IPS-18c (cell line): ENCODE measurements at regions not wholly inside any gene's neighbourhood (a gene's known extent, or its start where the extent isn't known, plus 50 kb on each side); places are given as distances from the start of the nearest gene placed in this dataset.

Experiments
- H3K4me3 ChIP-seq: 2 replicates; pipeline ENCODE4 v1.7.0; 2013; ENCODE audit warnings: low read depth, mild to moderate bottlenecking, low read length, moderate library complexity; ENCODE audit not compliant: insufficient read depth
- H3K9me3 ChIP-seq: one replicate; pipeline ENCODE4 v1.6.1; 2013; ENCODE audit warnings: mild to moderate bottlenecking, low read length, moderate library complexity; ENCODE audit not compliant: control insufficient read depth, insufficient read depth

GRCh38 chr2:76415821-76416220, 705.1 kb upstream of the GCFC2 start:
- H3K4me3 ChIP-seq = no peak overlapping the region
- H3K9me3 ChIP-seq = no peaks in the 10 kb centered on the region

DNA sequence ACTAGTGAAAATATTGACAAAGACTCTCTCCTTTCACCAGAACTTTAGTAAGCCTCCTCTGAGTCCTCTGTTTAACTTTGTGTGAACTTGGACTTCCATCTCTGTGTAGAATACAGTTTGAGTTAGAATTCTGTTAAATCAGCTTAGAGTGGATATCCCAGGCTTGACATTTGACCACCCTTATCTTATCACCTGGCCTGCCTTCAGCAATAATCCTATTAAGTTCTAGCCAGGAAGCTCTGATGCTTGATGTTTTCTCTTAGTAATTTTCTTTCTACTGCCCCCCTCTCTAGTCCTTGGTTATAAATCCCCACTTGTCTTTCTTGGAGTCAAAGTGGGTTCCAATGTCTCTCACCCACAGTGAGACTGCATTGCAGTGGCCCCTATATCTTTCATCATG, 702.7 kb upstream of the GCFC2 start:
- Histone ChIP-seq H3K4me3 (no peak overlapping the region), H3K9me3 (no peaks in the 10 kb centered on the region)

GRCh38 chr2:76406134-76406855, 695.6 kb upstream of the GCFC2 start:
- Histone ChIP-seq H3K9me3 (no peaks in the 10 kb centered on the region), H3K4me3 (no peak overlapping the region)

DNA sequence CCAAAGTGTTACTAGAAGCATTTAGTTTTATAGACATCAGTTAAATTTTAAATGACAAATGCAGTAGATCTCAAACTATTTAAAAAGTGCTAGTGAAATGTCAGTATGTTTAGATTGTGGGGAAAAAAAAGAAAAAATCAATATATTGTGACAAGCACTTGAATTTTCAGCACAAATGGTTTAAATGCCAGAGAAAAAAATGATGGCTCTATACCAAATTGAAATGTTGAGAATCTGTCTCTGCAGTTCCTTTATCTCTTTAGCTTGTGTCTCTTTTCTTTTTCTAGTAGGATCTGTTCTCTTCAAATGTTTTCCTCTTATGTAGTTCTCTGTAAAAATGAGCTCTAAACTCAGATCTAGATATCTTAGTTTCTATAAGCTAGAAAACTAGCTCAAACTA, 682.6 kb upstream of the GCFC2 start:
- no peaks in the 10 kb centered on the region for H3K9me3 ChIP-seq
- no peak overlapping the region for H3K4me3 ChIP-seq

GRCh38 chr2:76391678-76392077, 681.0 kb upstream of the GCFC2 start:
- H3K9me3 ChIP-seq = no peaks in the 10 kb centered on the region
- no peak overlapping the region for H3K4me3 ChIP-seq

DNA sequence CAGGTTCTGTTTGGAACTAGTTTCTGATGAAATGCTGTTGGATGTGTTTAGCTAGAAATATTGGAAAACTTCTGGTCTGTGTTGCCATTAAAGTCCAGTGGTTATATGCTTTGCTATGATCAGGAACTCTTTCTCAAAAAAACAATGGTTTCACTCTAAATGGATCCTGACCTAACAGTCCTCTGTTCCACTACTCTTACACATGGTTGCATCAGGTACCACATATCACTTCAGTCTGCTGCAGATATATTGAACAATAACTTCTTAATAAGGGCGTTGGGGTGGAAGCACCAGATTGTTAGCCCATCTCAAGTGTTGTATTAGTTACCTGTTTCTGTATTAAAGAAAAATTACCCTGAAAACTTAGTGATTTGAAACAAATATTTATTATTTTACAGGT, 676.6 kb upstream of the GCFC2 start:
- H3K4me3 ChIP-seq = no peak overlapping the region

DNA sequence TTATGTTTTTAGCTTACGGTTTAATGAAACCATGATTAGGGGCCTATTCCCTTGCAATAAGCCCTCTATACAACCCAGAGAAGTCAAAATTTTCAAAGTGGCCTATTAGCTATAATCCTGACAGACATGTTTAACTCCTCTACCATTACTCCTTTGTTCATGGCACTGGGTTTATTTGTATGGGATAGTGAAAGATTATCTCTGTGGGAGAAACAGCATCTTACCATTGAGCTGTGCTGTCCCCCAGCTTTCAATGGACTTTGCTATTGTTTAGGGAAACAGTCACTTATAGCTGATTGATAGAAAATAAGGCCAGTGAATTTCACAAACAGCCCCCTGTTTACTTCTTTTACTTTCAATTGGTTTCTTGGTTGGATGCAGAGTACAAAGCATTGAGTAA, 675.2 kb upstream of the GCFC2 start:
- H3K4me3 ChIP-seq = no peak overlapping the region

More for the DNA sequence above, 676.6 kb upstream of the GCFC2 start:
- no peaks in the 10 kb centered on the region for H3K9me3 ChIP-seq

GRCh38 chr2:76381624-76382023, 670.9 kb upstream of the GCFC2 start:
- Histone ChIP-seq H3K4me3 (no peak overlapping the region), H3K9me3 (no peaks in the 10 kb centered on the region)

More for the DNA sequence above, 675.2 kb upstream of the GCFC2 start:
- no peaks in the 10 kb centered on the region for H3K9me3 ChIP-seq

DNA sequence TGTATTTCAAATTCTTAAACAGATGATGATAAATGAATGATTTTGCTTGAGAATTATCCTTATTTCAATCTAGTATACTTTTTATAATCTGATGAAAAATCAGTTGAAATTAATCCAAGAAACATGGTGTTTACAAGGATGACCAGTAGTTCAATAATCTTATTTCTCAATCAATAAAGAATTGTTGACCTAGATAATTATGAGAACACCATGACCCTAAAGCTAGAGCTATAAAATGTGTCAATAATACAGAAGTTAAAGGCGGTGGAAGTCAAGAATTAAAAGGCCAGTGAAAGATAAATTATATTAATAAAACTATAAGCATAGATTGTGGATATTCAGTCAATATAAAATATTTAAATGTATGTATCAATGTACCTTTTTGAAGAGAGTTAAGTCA, 667.4 kb upstream of the GCFC2 start:
- no peak overlapping the region for H3K4me3 ChIP-seq
- no peaks in the 10 kb centered on the region for H3K9me3 ChIP-seq

- Histone ChIP-seq H3K9me3 (no peaks in the 10 kb centered on the region), H3K4me3 (no peak overlapping the region)
Observed at GRCh38 chr2:76341439-76341838, 630.7 kb upstream of the GCFC2 start.

- Histone ChIP-seq H3K4me3 (no peak overlapping the region), H3K9me3 (no peaks in the 10 kb centered on the region)
Observed at GRCh38 chr2:76332871-76333270, 622.2 kb upstream of the GCFC2 start.

DNA sequence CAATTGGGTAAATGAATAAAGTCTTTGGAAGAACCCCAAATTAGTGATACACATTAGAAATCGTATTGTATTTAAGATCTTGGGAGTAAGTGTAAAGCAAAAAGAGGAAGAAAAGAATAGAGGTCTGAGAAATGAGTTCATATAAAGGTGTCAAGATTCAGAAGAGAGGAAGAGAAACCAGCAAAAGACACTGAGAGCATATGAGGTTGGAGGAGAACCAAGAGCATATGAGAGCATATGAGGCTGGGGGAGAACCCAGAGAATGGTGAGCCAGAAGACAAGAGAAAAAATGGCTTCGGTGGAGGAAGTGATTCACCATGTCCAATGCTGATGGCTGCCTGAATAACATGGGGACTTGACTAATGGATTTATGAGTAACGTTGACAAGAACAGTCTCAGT, 620.1 kb upstream of the GCFC2 start:
- Histone ChIP-seq H3K9me3 (no peaks in the 10 kb centered on the region), H3K4me3 (no peak overlapping the region)

- Histone ChIP-seq H3K9me3 (no peaks in the 10 kb centered on the region), H3K4me3 (no peak overlapping the region)
Observed at GRCh38 chr2:76326636-76327035, 615.9 kb upstream of the GCFC2 start.

GRCh38 chr2:76323381-76323780, 612.7 kb upstream of the GCFC2 start:
- Histone ChIP-seq H3K9me3 (no peaks in the 10 kb centered on the region), H3K4me3 (no peak overlapping the region)

DNA sequence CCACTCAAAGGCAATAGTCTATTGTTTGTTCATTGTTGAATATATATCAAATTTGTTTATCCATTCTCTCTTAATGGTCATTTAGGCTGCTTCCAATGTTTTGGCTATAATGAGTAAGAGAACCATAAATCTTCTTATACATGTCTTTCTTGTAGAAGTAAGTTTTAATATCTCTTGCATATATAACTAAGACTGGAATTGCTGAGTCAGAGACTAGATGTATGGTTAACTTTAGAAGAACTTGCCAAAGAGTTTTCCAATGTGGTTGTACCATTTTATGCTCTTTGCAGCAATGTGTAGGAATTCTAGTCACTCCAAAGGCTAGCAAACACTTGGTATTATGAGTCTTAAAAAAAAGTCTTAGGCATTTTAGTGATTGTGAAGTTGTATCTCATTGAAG, 610.0 kb upstream of the GCFC2 start:
- Histone ChIP-seq H3K9me3 (no peaks in the 10 kb centered on the region), H3K4me3 (no peak overlapping the region)

- Histone ChIP-seq H3K9me3 (no peaks in the 10 kb centered on the region), H3K4me3 (no peak overlapping the region)
Observed at GRCh38 chr2:76318848-76319360, 608.2 kb upstream of the GCFC2 start.

- no peaks in the 10 kb centered on the region for H3K9me3 ChIP-seq
Observed at GRCh38 chr2:76316691-76317090, 606.0 kb upstream of the GCFC2 start.

DNA sequence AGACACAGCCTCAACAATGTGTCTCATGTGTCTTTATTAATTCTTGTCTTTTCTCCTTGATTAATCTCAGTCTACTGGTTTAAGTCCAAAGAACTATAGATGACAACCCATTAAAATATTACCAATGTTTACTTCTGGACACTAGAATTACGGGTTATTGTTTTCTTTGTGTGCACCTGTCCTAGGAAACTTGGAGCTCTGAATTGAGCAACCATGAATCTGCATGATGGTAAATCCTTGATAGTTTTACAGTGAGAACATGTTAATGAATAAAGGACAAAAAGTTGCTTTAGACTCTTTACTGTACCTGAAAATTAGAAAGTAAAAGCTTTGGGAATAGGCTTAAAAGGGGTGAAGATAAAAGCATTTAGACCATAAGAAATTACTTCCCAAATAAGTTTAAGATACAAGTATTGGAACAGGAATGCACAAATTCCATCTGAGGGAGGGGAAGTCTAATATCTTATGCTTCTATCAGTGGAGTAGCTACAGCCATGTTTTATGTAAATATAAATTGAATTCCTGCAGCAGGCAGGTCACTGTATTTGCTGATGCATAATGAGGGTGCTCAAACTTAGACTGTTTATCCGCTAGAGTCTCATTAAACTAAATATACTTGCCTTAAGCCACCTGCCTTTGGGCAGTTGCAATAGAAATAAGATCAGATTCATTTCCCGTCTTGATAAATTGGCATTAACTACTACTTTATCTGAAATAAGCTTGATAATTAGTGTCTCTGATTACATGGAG, 603.7 kb upstream of the GCFC2 start:
- H3K9me3 ChIP-seq = no peaks in the 10 kb centered on the region
- no peak overlapping the region for H3K4me3 ChIP-seq

More at GRCh38 chr2:76316691-76317090, 606.0 kb upstream of the GCFC2 start:
- H3K4me3 ChIP-seq = no peak overlapping the region
